HS-5 (cell line): ENCODE measurements at regions not wholly inside any gene's neighbourhood (a gene's known extent, or its start where the extent isn't known, plus 50 kb on each side); places are given as distances from the start of the nearest gene placed in this dataset.
"Not testable (repeated sequence)": the region's sequence is repeated elsewhere in the genome, so short reads cannot be mapped to it uniquely, and the experiment has no call there.

Source experiments
- DNase-seq: peaks from one replicate; pipeline ENCODE4 v3.0.0-alpha.2; 2012; ENCODE audit warnings: low read depth

DNA sequence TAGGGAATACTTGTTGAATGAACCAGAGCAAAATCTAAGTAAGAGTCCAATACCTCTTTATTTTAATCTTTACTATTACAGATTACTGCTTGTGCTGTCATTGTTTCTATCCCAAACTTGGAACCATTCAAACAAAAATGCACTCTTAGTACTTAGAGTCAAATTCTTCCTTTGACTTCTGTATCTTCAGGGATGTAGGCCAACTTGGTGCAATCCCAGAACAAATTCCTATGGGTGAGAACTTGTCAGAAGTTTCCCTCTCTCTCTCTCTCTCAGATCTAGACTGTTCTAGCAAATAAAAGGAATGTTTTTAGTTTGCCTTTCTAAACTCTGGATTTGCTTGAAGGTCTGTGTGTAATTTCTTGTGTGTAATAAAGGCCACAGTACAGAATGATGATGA is 329.0 kb upstream of the TMTC4 start:
- DNase-seq = no peak

DNA sequence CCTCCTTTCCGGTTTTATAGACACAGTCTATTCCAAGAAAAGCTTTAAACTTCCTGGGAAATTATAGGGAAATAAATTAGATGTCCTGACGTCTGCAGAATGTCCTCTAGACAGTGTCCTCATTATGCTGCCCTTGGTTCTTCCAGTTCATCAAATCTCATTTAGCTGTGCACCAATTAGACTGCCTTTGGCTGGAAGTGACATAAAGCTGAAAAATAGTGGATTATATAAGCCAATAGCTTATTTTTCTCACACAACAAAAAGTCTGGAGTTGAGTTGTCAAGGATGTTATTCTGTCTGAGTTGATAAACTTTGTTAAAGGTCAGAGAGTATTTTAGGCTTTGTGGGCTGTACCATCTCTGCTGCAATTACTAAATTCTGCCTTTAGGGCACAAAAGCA is 314.8 kb upstream of the TMTC4 start:
- DNase-seq = no peak

DNA sequence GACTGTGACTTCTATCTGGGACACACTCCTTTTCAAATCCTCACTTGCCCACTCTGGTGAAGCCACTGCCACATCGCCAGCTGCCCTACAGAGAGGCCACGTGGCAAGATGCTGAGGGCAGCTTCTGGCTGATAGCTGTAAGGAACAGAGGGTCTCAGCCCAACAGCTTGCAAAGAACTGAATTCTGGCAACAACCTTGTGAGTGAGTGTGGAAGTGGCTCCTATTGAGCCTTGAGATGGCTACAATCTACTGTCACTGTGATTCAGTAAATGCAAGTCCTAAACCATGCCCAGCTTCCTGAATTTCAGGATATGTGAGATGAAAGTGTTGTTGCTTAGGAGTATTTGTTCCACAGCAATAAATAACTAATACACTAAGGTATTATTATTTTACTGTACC is 314.3 kb upstream of the TMTC4 start:
- no peak for DNase-seq

DNA sequence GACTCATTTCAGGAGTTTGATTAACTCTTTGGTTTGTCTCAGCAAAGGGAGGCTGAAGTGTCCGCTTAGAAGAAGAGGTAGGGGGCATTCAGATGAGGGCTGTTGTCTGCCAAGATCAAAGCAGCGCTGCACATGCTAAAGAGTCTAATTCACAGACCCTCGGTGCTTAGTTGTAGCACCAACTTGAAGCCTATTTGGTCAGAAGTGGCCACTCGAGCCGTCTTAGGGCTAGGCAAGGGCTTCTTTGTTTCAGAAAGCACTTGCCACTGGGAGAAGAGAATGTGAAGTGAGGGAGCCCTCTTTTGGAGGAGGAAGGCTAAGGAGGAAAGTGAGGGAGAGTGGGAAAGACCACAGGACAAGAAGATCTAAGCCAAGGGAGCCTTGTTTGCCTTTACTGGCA is 313.4 kb upstream of the TMTC4 start:
- no peak for DNase-seq

DNA sequence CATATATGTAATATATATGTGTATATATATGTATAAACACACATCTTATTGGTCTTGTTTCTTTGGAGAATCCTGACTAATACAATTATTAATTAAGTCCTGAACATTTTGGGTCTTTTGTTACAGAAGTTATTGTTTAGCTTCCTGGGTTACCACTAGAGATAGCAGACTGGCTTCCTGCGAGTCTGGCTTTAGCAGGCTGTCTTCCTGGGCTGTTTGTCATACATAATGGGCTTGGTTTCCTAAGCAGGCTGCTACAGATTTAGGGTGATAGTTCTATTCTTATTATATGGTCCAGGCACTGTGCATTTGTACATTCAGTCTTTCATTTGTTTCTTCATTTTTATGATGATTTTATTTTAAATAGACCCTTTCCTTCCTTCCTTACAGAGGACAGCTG is 312.0 kb upstream of the TMTC4 start:
- DNase-seq = no peak

DNA sequence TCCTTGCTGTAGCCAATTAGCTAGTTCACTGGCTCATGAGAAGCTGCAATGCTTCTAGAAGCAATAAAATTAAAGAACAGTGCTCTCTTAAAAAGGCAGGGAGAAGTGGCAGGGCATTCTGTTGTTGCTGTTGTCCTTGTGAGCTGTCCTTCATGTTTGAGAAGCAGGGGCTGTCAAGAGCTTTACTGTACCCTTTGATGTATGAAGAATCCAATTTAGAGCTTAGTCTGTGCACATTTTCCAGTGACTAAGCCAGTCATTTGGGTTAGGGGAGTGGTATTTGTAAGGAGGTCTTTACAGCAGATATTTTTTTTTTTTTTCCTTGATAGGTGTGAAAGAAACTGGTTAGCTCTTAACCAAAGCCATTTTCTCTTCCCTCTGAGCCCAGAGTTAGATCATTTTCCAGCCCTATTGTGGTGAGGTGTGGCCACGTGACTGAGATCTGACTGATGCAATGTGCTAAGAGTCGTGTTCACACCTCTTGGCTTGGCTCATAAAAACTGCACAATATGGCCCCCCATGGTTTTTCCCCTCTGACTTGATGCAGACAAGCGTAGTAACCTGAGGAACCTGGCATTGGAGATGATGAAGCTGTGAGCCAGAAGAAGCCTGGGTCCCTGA is 309.6 kb upstream of the TMTC4 start:
- no peak for DNase-seq

DNA sequence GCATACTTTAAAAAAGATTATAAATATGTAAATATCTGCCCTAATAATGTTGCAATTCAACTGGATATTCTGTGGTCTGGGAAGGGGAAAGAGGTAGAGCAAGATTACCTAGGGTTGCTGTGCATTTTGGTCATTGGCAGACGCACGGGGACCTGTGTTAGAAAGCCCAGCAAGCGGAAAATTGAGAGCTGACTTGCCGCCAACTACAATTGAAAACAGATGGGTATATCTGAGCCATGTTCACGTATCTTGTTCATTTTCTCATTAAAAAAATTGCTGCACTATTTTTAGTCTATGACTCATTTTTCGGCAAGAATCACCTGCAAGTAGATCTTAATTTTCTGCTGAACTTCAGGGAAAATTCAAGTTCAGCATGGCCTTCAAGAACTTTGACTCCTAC is 308.5 kb upstream of the TMTC4 start:
- no peak for DNase-seq

DNA sequence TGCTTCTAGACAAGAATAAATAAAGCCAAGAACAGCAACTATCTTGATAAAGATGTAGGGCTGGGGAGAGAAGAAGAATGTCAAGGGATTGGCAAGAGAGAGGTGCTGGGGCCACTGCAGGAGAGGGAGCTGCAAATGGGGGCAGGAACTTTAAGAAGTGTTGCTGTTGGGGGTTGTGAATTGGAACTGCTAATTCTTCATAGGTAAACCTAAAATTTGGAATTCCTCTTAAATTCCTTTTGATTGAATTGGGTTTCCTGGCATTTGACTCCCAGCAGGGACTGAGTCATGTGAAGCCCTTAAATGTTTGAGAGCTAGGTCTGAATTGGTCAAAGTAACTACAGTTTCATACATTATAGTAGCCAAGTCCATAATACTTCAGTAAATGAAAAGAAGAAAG is 305.6 kb upstream of the TMTC4 start:
- no peak for DNase-seq

DNA sequence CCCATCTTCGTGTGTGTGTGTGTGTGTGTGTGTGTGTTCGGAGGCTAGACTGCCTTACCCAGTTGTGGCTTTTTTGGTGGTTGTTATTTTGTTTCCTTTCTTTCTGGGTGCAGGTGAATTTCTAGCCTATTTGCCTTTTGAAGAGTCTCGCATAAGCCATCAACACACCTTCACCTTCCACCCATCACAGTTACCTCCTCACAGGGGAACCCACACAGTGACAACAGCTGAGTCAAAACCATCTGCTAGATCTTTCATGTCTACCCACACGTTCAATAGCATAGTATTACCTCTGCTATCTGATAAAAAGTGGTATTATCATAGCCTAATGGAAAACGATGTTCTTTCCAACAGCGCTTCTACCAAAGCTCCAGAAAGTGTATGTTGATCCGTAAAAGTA is 303.2 kb upstream of the TMTC4 start:
- no peak for DNase-seq

DNA sequence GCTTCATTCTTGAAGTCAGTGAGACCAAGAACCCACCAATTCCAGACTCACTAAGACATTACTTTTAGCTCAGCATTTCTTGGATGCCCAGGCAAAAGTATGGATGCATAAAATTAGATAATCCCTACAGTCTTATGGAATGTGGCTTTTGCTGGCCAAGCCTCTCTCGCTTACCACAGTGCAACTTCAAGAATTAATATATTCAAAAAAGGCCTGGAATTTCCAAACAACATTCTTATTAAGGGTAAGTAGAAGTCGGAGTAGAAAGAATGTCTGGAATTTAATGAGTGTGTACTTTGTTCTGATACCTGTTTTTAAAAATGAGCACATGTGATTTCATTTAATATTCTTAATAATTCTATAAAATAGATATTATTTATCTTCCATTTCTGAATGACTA is 302.4 kb upstream of the TMTC4 start:
- DNase-seq = no peak

DNA sequence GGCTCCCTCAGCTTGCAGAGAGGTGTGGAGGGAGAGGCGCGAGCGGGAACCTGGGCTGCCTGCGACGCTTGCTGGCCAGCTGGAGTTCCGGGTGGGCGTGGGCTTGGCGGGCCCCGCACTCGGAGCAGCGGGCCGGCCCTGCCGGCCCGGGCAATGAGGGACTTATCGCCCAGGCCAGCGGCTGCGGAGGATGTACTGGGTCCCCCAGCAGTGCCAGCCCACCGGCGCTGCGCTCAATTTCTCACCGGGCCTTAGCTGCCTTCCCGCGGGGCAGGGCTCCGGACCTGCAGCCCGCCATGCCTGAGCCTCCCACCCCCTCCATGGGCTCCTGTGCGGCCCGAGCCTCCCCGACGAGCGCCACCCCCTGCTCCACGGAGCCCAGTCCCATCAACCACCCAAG is 301.1 kb upstream of the TMTC4 start:
- not testable (repeated sequence) for DNase-seq

DNA sequence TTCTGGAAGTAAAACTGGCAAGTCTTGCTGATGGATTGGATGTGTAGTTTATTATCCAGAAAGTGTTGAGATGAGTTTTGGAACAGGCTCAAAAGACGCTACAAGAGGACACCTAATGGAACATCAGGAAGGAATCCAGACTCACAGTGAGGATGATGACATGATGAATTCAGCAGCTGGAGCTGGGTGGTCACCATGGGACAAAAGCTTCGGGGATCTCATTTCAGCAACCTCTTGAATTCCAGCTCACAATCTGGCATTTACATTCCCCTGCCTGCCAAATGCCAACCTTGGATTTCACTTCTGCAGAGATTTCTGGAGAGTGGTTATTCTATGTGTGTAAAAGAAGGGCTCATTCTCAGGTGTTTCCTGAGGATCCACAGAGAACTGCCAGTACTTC is 288.0 kb upstream of the TMTC4 start:
- no peak for DNase-seq

DNA sequence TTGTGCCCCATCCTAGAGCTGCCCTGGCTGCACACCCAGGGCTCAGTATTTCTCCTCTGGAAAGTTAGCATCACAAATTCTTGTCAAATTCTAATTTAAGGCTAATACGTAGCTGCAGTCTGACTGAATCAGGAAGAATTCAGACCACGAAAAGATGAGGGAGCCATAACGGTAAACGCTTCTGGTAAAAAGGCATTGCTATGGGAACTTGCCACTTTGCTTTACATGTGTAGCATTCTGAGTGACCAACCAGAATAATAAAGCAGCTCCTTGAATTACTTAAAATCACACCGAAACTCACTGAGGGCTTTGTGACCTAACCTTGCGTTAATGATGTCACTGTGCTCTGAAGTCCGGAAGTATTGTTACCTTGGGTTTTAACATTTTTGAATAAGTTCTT is 286.6 kb upstream of the TMTC4 start:
- no peak for DNase-seq

DNA sequence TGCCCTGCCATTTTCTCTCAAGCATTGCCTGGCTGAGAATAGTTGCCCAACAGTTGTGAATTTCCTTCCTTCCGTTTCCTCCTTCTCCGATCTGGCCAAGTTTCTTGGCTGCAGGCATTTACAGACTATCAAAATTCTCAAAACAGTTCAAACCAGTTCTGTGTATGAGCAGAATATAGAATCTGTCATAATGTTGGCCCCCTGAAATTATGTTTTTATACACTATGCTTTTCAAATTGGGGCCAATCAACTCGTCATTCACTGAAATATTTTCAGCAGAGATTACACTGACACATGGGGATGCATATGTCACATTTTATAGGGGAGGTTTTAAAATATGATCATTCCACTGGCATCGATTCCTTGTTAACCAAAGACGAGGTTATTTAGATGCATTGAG is 284.2 kb upstream of the TMTC4 start:
- DNase-seq = no peak

DNA sequence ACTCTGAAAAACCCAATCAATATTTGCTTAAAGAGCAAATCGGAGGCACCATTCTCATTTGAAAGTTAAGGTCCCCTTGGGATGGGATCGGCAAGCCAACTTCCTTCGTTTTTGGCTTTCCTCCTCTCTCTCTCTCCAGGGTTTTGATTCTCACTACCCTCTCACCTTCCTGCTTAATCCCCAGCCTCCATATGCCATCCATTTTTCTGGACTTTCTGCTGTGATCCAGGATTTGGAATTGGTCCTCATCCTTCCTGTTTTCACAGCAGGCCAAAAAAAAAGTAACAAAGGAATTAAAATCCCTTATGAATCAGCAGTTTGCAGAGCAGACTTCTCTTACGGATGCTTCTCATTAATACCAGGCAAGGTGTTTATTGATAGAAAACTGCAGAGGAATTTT is 283.1 kb upstream of the TMTC4 start:
- DNase-seq = no peak

DNA sequence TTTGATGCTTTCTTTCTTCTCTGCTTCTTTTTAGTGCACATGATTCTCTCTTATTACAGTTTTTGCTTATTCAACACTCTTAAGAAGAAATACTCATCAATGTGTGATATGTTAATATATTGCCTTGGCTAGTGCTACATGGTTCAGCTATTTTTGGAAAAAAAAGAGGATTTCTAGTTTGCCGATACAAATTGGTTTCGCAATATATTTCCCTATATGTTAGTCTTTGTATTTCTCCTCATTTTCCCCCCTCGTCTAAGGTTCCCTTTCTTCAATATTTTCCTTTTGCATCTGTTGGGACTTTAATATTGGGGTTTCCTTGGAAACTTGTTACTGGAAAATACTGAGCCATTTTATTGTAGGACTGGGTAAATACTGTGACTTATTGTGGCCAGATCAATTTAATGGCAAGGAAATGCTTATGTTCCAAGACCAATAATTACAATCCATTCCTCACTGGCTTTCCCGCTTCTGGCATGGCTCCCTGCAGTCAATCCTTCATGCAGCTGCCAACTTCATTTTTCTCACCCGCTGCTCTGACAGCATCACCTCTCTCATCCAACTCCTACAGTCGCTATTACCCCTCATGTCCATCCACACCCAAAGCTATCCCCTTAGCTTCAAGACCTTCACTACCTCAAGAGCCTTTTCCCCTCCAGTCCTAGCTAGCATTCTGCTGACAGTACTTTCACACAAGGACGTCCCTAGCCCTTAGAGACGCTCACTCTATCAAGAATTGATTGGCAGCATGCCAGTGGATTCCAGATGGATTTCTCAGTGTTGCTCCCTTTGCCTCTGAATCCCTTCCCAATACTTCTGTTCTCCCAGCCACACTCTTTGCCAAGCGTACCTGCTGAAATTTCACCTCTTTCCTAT is 280.1 kb upstream of the TMTC4 start:
- no peak for DNase-seq

DNA sequence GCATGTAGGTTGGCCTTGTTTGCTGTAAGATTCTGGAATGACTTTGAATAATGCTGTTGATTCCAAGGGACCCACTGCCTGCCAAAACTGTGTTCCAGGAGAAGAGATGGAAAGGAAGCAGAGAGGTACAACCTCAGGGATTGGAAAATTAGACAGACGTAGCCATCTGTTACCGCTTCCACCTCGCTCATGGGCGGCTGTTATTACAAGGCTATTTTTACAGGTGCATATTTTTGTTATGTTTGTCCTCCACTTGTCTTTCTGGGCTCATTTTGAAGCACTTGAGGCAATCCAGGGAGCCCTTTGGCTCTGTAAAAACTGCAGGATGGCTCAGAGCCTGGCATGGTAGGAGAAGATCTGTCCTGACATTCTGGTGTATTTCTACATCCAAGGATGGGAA is 276.4 kb upstream of the TMTC4 start:
- no peak for DNase-seq

DNA sequence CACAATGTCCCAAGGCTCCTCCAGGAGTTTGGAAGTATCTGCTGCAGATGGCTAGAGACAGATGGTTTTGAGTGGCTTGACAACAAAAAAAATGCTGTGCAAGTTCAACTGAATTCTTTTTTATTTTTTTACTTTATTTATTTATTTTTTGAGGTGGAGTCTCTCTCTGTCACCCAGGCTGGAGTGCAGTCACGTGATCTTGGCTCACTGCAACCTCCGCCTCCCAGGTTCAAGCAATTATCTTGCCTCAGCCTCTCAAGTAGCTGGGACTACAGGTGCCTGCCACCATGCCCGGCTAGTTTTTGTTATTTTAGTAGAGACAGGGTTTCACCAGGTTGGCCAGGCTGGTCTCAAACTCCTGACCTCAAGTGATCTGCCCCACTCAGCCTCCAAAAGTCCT is 274.3 kb upstream of the TMTC4 start:
- not testable (repeated sequence) for DNase-seq

DNA sequence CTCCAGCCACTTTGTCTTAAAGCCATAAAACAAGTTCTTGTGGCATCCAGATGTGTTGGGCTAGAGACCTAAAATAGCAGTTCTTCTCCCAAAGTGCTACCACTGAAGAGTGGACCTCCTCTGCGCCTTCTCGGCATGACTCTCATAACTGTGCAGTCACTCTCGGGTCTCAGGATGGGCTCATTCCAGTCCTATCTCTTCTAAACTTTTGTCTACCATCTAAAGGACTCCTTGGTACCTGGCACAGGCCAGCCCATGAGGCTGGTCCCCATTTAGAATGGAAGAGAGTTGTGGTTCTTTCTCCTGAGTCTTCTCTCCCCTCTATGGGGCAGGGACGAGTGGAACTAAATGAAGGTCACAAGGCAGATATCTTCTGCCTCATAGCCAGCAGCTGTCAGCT is 272.0 kb upstream of the TMTC4 start:
- no peak for DNase-seq

DNA sequence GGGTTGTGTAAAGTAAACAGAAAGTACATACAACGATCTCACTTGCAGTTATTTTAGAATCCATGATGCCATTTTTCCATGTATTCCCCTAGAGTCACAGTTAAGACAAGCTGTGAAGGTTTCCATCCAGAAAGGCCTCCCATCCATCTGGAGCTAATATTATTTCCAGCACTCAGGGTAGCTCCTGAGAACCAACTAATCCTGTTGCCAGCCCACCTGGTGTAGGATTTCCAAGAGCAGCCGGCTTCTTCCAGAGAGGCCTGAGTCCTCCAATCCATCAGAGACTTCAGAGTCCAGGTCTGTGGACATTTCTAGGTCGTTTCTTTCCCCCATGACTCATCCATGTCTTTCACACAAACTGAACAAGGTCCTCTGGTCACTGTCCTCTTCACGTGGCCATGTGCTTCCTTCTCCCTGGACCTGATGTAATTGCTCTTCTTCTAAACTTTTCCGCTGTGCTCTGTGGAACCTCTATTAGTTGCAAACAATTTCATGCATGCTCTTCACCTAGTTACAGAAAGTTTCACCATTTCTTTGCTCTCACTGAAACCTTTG is 270.3 kb upstream of the TMTC4 start:
- DNase-seq = no peak

DNA sequence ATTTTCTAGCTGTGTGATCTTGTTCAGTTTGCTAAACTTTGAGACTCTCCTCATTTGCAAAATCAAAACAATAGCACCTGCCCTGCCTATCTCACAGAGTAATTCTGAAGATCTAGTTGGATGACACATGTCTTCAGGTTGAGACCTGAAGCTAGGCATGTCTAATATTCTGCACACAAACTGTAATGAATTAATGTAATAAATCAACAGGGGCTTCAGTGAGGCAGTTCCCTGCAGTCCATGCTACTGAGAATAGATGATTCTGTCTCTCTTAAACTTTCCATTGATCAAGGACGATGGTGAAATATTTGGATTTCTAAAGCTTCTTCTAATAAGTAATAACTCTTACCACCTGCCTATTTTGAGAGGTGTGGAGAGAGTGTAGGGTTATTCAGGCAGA is 268.1 kb upstream of the TMTC4 start:
- no peak for DNase-seq

DNA sequence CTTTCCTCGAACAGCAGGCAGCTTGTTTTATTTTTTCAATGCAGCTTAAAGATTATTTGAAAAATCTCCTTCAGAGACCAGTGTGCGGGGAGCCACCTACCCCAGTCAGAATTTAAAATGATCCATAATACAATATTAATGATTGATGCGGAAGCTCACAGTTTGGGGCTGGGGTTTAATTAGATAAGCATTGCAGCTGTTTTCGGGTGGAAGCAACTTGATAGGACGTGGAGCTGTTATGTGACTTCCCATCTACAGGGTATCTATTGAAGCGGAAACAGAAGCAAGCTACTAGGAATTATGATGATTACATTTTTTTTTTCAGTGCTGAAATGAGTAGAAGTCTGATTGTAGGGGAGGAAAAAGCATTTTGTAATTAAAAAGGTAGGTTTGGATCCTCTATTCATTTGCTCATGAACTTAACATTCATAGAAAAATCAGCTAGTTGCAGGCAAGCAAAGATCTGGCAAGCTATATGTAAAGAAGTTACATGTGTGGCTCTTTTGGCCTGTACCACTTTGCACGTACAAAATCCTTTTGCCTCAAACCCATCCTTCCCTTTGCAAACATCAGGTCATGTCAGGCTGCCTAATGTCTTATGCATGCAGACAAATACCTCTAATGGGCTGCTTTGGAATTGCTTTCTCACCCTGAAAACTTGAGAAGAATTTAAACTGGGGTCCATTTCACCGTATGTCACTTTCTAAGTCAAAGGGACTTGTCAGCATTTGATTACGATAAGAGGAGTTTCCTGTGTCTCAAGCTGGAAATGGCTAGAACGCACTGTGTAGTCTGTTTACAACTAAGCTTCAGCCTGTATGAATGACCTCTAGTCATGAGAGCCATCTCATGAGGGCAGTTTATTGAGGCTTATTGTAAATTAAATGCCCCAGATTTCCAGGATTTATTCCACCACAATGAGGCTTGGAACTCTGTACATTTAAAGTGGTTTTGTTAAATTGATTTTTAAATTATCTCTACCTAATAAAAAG is 267.1 kb upstream of the TMTC4 start:
- DNase-seq = no peak
